Stimulated activated CD8-positive, alpha-beta memory T cell treated with anti-CD3 and anti-CD28 coated beads, Interleukin-4, amount 100 ng/mL, for 1 hour (primary cell): ENCODE measurements at regions not wholly inside any gene's neighbourhood (a gene's known extent, or its start where the extent isn't known, plus 50 kb on each side); places are given as distances from the start of the nearest gene placed in this dataset.

Source experiments
- DNase-seq, 2 donors: peaks; one replicate each; pipeline ENCODE4 v3.0.0-alpha.2; 2020; ENCODE audit warnings: low read depth in 2 of 2, low spot score in 1 of 2

- DNase-seq: no peak
These were observed 152.3 kb downstream of the BTC start for GRCh38 chr4:74642006-74642405.

- no peak for DNase-seq
These were observed 145.1 kb downstream of the BTC start for GRCh38 chr4:74649193-74649592.

- no peak for DNase-seq
These were observed 143.1 kb downstream of the BTC start for GRCh38 chr4:74651198-74651597.

GRCh38 chr4:74653331-74654229, 140.7 kb downstream of the BTC start:
- DNase-seq: no peak

- no peak for DNase-seq
These were observed 140.1 kb downstream of the BTC start for GRCh38 chr4:74654230-74654681.

- no peak for DNase-seq
These were observed 137.7 kb downstream of the BTC start for GRCh38 chr4:74656596-74656995.

GRCh38 chr4:74658116-74658515, 136.2 kb downstream of the BTC start:
- DNase-seq: no peak

GRCh38 chr4:74659576-74660411, 134.5 kb downstream of the BTC start:
- no peak for DNase-seq

GRCh38 chr4:74660866-74661265, 133.5 kb downstream of the BTC start:
- DNase-seq: no peak

- DNase-seq: no peak
These were observed 132.7 kb downstream of the BTC start for GRCh38 chr4:74661427-74662201.

GRCh38 chr4:74663631-74664030, 130.7 kb downstream of the BTC start:
- no peak for DNase-seq

- DNase-seq: no peak
These were observed 129.0 kb downstream of the BTC start for GRCh38 chr4:74665346-74665745.

GRCh38 chr4:74665876-74666275, 128.4 kb downstream of the BTC start:
- DNase-seq: no peak

- no peak for DNase-seq
These were observed 126.9 kb downstream of the BTC start for GRCh38 chr4:74667438-74667837.

- DNase-seq: no peak
These were observed 126.4 kb downstream of the BTC start for GRCh38 chr4:74667944-74668343.

GRCh38 chr4:74669702-74670101, 124.6 kb downstream of the BTC start:
- no peak for DNase-seq

GRCh38 chr4:74670583-74670982, 123.7 kb downstream of the BTC start:
- DNase-seq: no peak

GRCh38 chr4:74671080-74671698, 123.1 kb downstream of the BTC start:
- peak in 1 of 2 donors; percentile 6 for DNase-seq

- DNase-seq: no peak
These were observed 119.6 kb downstream of the BTC start for GRCh38 chr4:74674750-74675149.

- DNase-seq: no peak
These were observed 118.5 kb downstream of the BTC start for GRCh38 chr4:74675673-74676279.
